ENCODE measurements at regions not wholly inside any gene's neighbourhood (a gene's known extent, or its start where the extent isn't known, plus 50 kb on each side); places are given as distances from the start of the nearest gene placed in this dataset.

DNA sequence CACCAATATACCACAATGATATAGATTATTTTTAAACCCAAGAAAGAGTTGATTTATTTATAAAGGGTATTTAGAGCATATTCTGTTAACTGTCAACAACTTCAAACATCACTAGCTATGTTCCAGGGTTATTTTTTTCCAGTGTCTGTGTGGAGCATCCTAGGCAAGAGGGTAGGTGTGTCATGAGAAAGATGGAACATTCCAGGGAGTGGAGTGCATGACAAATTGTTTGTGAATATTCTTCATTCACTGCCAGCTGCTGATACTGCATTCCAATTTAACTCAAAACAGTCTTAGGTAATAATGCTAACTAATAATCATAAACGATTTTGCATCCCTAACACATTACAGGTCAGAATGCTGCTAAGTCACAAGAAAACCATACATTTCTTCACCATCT lies 148.7 kb upstream of the RASGEF1B start:
- Histone ChIP-seq H3K4me3 (ENCODE audit: low read length) (no peak overlapping the region), H3K4me2 (ENCODE audit: low read length) (no peak overlapping the region), H3F3A (ENCODE audit: insufficient read depth, low read length, poor library complexity, severe bottlenecking) (no peaks in the 10 kb centered on the region), H3K9ac (ENCODE audit: low read length) (no peak overlapping the region), H3K36me3 (ENCODE audit: insufficient read depth, low read length) (no peaks in the 10 kb centered on the region), H3K27ac (ENCODE audit: low read length) (no peak overlapping the region), H3K27me3 (ENCODE audit: insufficient read depth, low read depth, low read length) (no peaks in the 10 kb centered on the region), H3K79me2 (replicated peaks; ENCODE audit: insufficient read depth, low read length) (no peaks in the 10 kb centered on the region), H3K9me2 (ENCODE audit: insufficient read depth, low read length) (no peaks in the 10 kb centered on the region), H3K9me3 (ENCODE audit: low read length) (no peaks in the 10 kb centered on the region), H2AFZ (ENCODE audit: low read depth, low read length) (no peak overlapping the region), H4K20me1 (ENCODE audit: insufficient read depth) (no peaks in the 10 kb centered on the region)
- TF ChIP-seq REST (IDR thresholded peaks at IDR 0.05; ENCODE audit: borderline replicate concordance) (no peak), TAF1 (IDR thresholded peaks at IDR 0.05; ENCODE audit: low read depth) (no peak)

DNA sequence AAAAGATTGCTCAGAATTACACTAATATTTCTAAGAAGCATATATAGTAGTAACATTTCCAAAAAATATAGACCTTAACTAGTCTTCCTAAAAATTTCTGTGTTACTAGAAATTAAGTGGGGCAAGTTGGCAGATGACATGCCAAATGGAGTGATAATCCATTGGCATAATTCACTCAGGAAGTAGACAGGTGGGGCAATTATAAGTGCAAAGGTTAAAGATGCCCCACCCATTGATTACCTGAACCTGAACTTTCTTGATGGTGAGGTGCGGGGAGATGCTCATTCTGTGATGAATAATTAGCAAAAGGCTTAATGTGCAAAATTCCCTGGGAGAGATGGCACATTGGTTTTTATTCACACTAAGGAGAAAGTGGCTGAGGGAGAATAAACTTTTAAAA lies 145.8 kb upstream of the RASGEF1B start:
- Histone ChIP-seq H3K9me3 (ENCODE audit: low read length) (no peaks in the 10 kb centered on the region), H3K27me3 (ENCODE audit: insufficient read depth, low read depth, low read length) (no peaks in the 10 kb centered on the region), H3K36me3 (ENCODE audit: insufficient read depth, low read length) (no peaks in the 10 kb centered on the region), H3K9me2 (ENCODE audit: insufficient read depth, low read length) (no peaks in the 10 kb centered on the region), H3F3A (ENCODE audit: insufficient read depth, low read length, poor library complexity, severe bottlenecking) (no peaks in the 10 kb centered on the region), H3K79me2 (replicated peaks; ENCODE audit: insufficient read depth, low read length) (no peaks in the 10 kb centered on the region), H3K4me3 (ENCODE audit: low read length) (no peak overlapping the region), H3K9ac (ENCODE audit: low read length) (no peak overlapping the region), H2AFZ (ENCODE audit: low read depth, low read length) (no peak overlapping the region), H3K27ac (ENCODE audit: low read length) (no peak overlapping the region), H4K20me1 (ENCODE audit: insufficient read depth) (no peaks in the 10 kb centered on the region), H3K4me2 (ENCODE audit: low read length) (no peak overlapping the region)
- TF ChIP-seq MXI1 (conservative IDR thresholded peaks at IDR 0.05; ENCODE audit: poor library complexity, severe bottlenecking) (no peak), RAD21 (conservative IDR thresholded peaks at IDR 0.05) (no peak), SMC3 (conservative IDR thresholded peaks at IDR 0.05; ENCODE audit: poor library complexity) (no peak), POLR2AphosphoS5 (IDR thresholded peaks at IDR 0.05) (no peak), REST (IDR thresholded peaks at IDR 0.05; ENCODE audit: borderline replicate concordance) (no peak), TAF1 (IDR thresholded peaks at IDR 0.05; ENCODE audit: low read depth) (no peak), EP300 (conservative IDR thresholded peaks at IDR 0.05; ENCODE audit: poor library complexity, severe bottlenecking) (no peak), EZH2 (IDR thresholded peaks at IDR 0.05; ENCODE audit: borderline replicate concordance, insufficient read depth, low read length, poor library complexity, severe bottlenecking) (no peak)
- TF ChIP-seq, protein P1, sequence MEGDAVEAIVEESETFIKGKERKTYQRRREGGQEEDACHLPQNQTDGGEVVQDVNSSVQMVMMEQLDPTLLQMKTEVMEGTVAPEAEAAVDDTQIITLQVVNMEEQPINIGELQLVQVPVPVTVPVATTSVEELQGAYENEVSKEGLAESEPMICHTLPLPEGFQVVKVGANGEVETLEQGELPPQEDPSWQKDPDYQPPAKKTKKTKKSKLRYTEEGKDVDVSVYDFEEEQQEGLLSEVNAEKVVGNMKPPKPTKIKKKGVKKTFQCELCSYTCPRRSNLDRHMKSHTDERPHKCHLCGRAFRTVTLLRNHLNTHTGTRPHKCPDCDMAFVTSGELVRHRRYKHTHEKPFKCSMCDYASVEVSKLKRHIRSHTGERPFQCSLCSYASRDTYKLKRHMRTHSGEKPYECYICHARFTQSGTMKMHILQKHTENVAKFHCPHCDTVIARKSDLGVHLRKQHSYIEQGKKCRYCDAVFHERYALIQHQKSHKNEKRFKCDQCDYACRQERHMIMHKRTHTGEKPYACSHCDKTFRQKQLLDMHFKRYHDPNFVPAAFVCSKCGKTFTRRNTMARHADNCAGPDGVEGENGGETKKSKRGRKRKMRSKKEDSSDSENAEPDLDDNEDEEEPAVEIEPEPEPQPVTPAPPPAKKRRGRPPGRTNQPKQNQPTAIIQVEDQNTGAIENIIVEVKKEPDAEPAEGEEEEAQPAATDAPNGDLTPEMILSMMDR (IDR thresholded peaks at IDR 0.05; ENCODE audit: poor library complexity, severe bottlenecking), result no peak
